Neural progenitor cell (in vitro differentiated cells): ENCODE measurements at regions not wholly inside any gene's neighbourhood (a gene's known extent, or its start where the extent isn't known, plus 50 kb on each side); places are given as distances from the start of the nearest gene placed in this dataset.
A peak's percentile ranks its signal among the peaks of the same experiment; 100 is the strongest.

Experiments used
- DNase-seq: peaks from one replicate; pipeline ENCODE4 v3.0.0-alpha.2; 2016; ENCODE audit warnings: low spot score
- H2AFZ ChIP-seq: fragments of 200-600 bp; sonication (generic); replicated peaks from 2 replicates; pipeline ENCODE4 v1.6.1; 2016; ENCODE audit warnings: antibody characterized with exemption
- H3F3A ChIP-seq: fragments of 200-600 bp; sonication (generic); 2 replicates; pipeline ENCODE4 v1.6.1; 2016; ENCODE audit warnings: antibody characterized with exemption, low read depth
- H3K27ac ChIP-seq: fragments of 200-600 bp; sonication (generic); 2 replicates; pipeline ENCODE4 v1.5.1; 2016; ENCODE audit warnings: mild to moderate bottlenecking
- H3K27me3 ChIP-seq: fragments of 200-600 bp; sonication (generic); 2 replicates; pipeline ENCODE4 v1.6.1; 2016; ENCODE audit warnings: mild to moderate bottlenecking, moderate library complexity
- H3K36me3 ChIP-seq: fragments of 200-600 bp; sonication (generic); 2 replicates; pipeline ENCODE4 v1.5.1; 2016
- H3K4me1 ChIP-seq: fragments of 200-600 bp; sonication (generic); 2 replicates; pipeline ENCODE4 v1.6.1; 2016; ENCODE audit warnings: mixed run types
- H3K4me2 ChIP-seq: fragments of 200-600 bp; sonication (generic); 2 replicates; pipeline ENCODE4 v1.6.1; 2016
- H3K4me3 ChIP-seq: fragments of 200-600 bp; sonication (generic); 2 replicates; pipeline ENCODE4 v1.5.1; 2016
- H3K79me2 ChIP-seq: fragments of 200-600 bp; sonication (generic); 2 replicates; pipeline ENCODE4 v1.6.1; 2016; ENCODE audit warnings: low read depth
- H3K9ac ChIP-seq: fragments of 200-600 bp; sonication (generic); 2 replicates; pipeline ENCODE4 v1.6.1; 2016
- H3K9me3 ChIP-seq: fragments of 200-600 bp; sonication (generic); 2 replicates; pipeline ENCODE4 v1.5.1; 2016; ENCODE audit warnings: low read depth
- H4K20me1 ChIP-seq: fragments of 200-600 bp; sonication (generic); 2 replicates; pipeline ENCODE4 v1.6.1; 2016; ENCODE audit warnings: low read depth
- H3K27ac Mint-ChIP-seq: 3 replicates; pipeline ENCODE4 v1.8.0; 2021; ENCODE audit warnings: mixed read lengths
- H3K27me3 Mint-ChIP-seq: 2 replicates; pipeline ENCODE4 v1.8.0; 2022; ENCODE audit warnings: low read depth, mild to moderate bottlenecking, inconsistent platforms, moderate library complexity, mixed read lengths; ENCODE audit not compliant: insufficient read depth
- H3K36me3 Mint-ChIP-seq: 3 replicates; pipeline ENCODE4 v1.8.0; 2021; ENCODE audit warnings: mixed read lengths
- H3K4me1 Mint-ChIP-seq: 3 replicates; pipeline ENCODE4 v1.8.0; 2021; ENCODE audit warnings: mixed read lengths
- H3K4me3 Mint-ChIP-seq: 3 replicates; pipeline ENCODE4 v1.8.0; 2021; ENCODE audit warnings: mild to moderate bottlenecking, moderate library complexity, mixed read lengths
- H3K9me3 Mint-ChIP-seq: 3 replicates; pipeline ENCODE4 v1.8.0; 2020; ENCODE audit warnings: mixed read lengths
- CTCF ChIP-seq: fragments of 200-600 bp; sonication (generic); IDR thresholded peaks from 2 replicates; pipeline ENCODE4 v1.5.1; 2017; ENCODE audit warnings: antibody characterized with exemption, mild to moderate bottlenecking
- EZH2 ChIP-seq: fragments of 200-600 bp; sonication (generic); IDR thresholded peaks from 2 replicates; pipeline ENCODE4 v1.6.1; 2017; ENCODE audit warnings: antibody characterized with exemption, mild to moderate bottlenecking, moderate library complexity
- EZH2phosphoT487 ChIP-seq: fragments of 200-600 bp; sonication (generic); IDR thresholded peaks from 2 replicates; pipeline ENCODE4 v1.6.1; 2017; ENCODE audit warnings: antibody characterized with exemption

GRCh38 chr5:33088176-33088575 is 352.6 kb upstream of the TARS1 start:
- Mint-ChIP-seq H3K9me3 (peaks cover 2% of the 10 kb centered on the region), H3K27me3 (no peaks in the 10 kb centered on the region), H3K4me1 (no peaks in the 10 kb centered on the region), H3K27ac (no peak overlapping the region), H3K4me3 (no peak overlapping the region), H3K36me3 (no peaks in the 10 kb centered on the region)
- no peaks in the 10 kb centered on the region for H3F3A ChIP-seq
- no peak for DNase-seq
- no peak overlapping the region for H3K9ac ChIP-seq
- no peak overlapping the region for H2AFZ ChIP-seq
- no peaks in the 10 kb centered on the region for H3K36me3 ChIP-seq
- H3K9me3 ChIP-seq, result no peaks in the 10 kb centered on the region
- no peaks in the 10 kb centered on the region for H3K27me3 ChIP-seq
- no peaks in the 10 kb centered on the region for H4K20me1 ChIP-seq
- H3K79me2 ChIP-seq, result no peaks in the 10 kb centered on the region
- no peak overlapping the region for H3K27ac ChIP-seq
- H3K4me1 ChIP-seq, result no peaks in the 10 kb centered on the region
- H3K4me3 ChIP-seq, result no peak overlapping the region
- no peak for TF ChIP-seq EZH2
- no peak for TF ChIP-seq CTCF
- no peak for TF ChIP-seq EZH2phosphoT487
- no peak overlapping the region for H3K4me2 ChIP-seq

- no peaks in the 10 kb centered on the region for H3K4me1 Mint-ChIP-seq
Measured at GRCh38 chr5:33091571-33092363, 349.0 kb upstream of the TARS1 start.

GRCh38 chr5:33092719-33093118 is 348.0 kb upstream of the TARS1 start:
- Histone ChIP-seq H3K27ac (no peak overlapping the region), H3K4me2 (no peak overlapping the region), H4K20me1 (no peaks in the 10 kb centered on the region), H3F3A (no peaks in the 10 kb centered on the region), H3K9me3 (no peaks in the 10 kb centered on the region), H3K79me2 (no peaks in the 10 kb centered on the region), H3K36me3 (no peaks in the 10 kb centered on the region), H3K9ac (no peak overlapping the region), H3K4me1 (no peaks in the 10 kb centered on the region), H3K27me3 (no peaks in the 10 kb centered on the region), H2AFZ (no peak overlapping the region), H3K4me3 (no peak overlapping the region)
- Mint-ChIP-seq H3K9me3 (peaks cover 2% of the 10 kb centered on the region), H3K27ac (no peak overlapping the region), H3K36me3 (no peaks in the 10 kb centered on the region), H3K4me3 (peak overlapping the region; percentile 40), H3K27me3 (no peaks in the 10 kb centered on the region), H3K4me1 (no peaks in the 10 kb centered on the region)
- DNase-seq, result no peak
- no peak for TF ChIP-seq EZH2phosphoT487
- TF ChIP-seq CTCF, result no peak
- TF ChIP-seq EZH2, result no peak

More at GRCh38 chr5:33091571-33092363, 349.0 kb upstream of the TARS1 start:
- no peak overlapping the region for H3K27ac ChIP-seq
- Mint-ChIP-seq H3K36me3 (no peaks in the 10 kb centered on the region), H3K9me3 (peaks cover 2% of the 10 kb centered on the region), H3K4me3 (no peak overlapping the region), H3K27me3 (no peaks in the 10 kb centered on the region), H3K27ac (no peak overlapping the region)
- no peak overlapping the region for H3K4me3 ChIP-seq
- no peaks in the 10 kb centered on the region for H3K36me3 ChIP-seq
- no peaks in the 10 kb centered on the region for H3K9me3 ChIP-seq
- H3K27me3 ChIP-seq, result no peaks in the 10 kb centered on the region
- H3K4me1 ChIP-seq, result no peaks in the 10 kb centered on the region
- no peaks in the 10 kb centered on the region for H4K20me1 ChIP-seq
- H3F3A ChIP-seq, result no peaks in the 10 kb centered on the region
- TF ChIP-seq EZH2phosphoT487 (no peak), CTCF (no peak), EZH2 (no peak)
- DNase-seq, result no peak
- H3K79me2 ChIP-seq, result no peaks in the 10 kb centered on the region
- no peak overlapping the region for H2AFZ ChIP-seq
- H3K4me2 ChIP-seq, result no peak overlapping the region
- H3K9ac ChIP-seq, result no peak overlapping the region
